BJ (cell line): ENCODE measurements at regions not wholly inside any gene's neighbourhood (a gene's known extent, or its start where the extent isn't known, plus 50 kb on each side); places are given as distances from the start of the nearest gene placed in this dataset.

ENCODE experiments used
- CTCF ChIA-PET: fragments of 350-600 bp; formaldehyde crosslinking; extraction: SDS; loops from one replicate; lab custom pipeline; 2021; ENCODE audit warnings: antibody characterized with exemption, inconsistent platforms; lab: Yijun Ruan, JAX
- POLR2A ChIA-PET: fragments of 300-600 bp; sonication (Branson Sonifier 250); formaldehyde crosslinking; extraction: SDS; loops from one replicate; lab custom pipeline; 2021; ENCODE audit warnings: antibody characterized with exemption; lab: Charles Lee
- DNase-seq: peaks from one replicate; pipeline ENCODE4 v3.0.0-alpha.2; 2011; ENCODE audit warnings: low read depth
- H3K27me3 ChIP-seq: 2 replicates; pipeline ENCODE4 v1.6.0; 2011; ENCODE audit warnings: low read length; ENCODE audit not compliant: control insufficient read depth, insufficient read depth
- H3K36me3 ChIP-seq: 2 replicates; pipeline ENCODE4 v1.5.1; 2011; ENCODE audit warnings: low read length; ENCODE audit not compliant: control insufficient read depth, insufficient read depth
- H3K4me3 ChIP-seq: 2 replicates; pipeline ENCODE4 v1.5.1; 2011; ENCODE audit warnings: low read depth, mild to moderate bottlenecking, control low read depth, low read length
- CTCF ChIP-seq: IDR thresholded peaks from 2 replicates; pipeline ENCODE4 v1.5.1; 2011; ENCODE audit warnings: low read depth, mild to moderate bottlenecking, control low read depth, inconsistent platforms, low read length, moderate library complexity; ENCODE audit not compliant: insufficient read depth

- no peak for DNase-seq
- no peak for TF ChIP-seq CTCF
- Histone ChIP-seq H3K27me3 (no peaks in the 10 kb centered on the region), H3K36me3 (no peaks in the 10 kb centered on the region), H3K4me3 (no peak overlapping the region)
- CTCF ChIA-PET: interaction anchor here (1.2 kb wide), 1 partner anchor 16 kb away, joined by 4 read pairs; no protein-coding TSS in a partner anchor
- POLR2A ChIA-PET: no interaction called here
These were observed 86.8 kb upstream of the VAV3 start for GRCh38 chr1:108051631-108052377.

- Histone ChIP-seq H3K4me3 (no peak overlapping the region), H3K27me3 (no peaks in the 10 kb centered on the region), H3K36me3 (no peaks in the 10 kb centered on the region)
- ChIA-PET POLR2A (no interaction called here), CTCF (interaction anchor here (1.2 kb wide), 1 partner anchor 17 kb away, joined by 4 read pairs; no protein-coding TSS in a partner anchor)
- no peak for DNase-seq
- no peak for TF ChIP-seq CTCF
These were observed 86.1 kb upstream of the VAV3 start for GRCh38 chr1:108050911-108051629.

GRCh38 chr1:108050158-108050557 lies 85.2 kb upstream of the VAV3 start:
- no peak for TF ChIP-seq CTCF
- ChIA-PET POLR2A (no interaction called here), CTCF (interaction anchor here (1.6 kb wide), 2 partner anchors 12 to 32 kb away, joined by 3 read pairs; no protein-coding TSS in a partner anchor)
- no peaks in the 10 kb centered on the region for H3K27me3 ChIP-seq
- H3K36me3 ChIP-seq: no peaks in the 10 kb centered on the region
- no peak for DNase-seq
- H3K4me3 ChIP-seq: no peak overlapping the region

- peak; percentile 47 for TF ChIP-seq CTCF
- CTCF ChIA-PET: interaction anchor here (0.9 to 1.9 kb wide), 5 partner anchors 13 to 208 kb away, joined by 3 to 4 read pairs (median 3); no protein-coding TSS in a partner anchor
- no peaks in the 10 kb centered on the region for H3K27me3 ChIP-seq
- POLR2A ChIA-PET: no interaction called here
- peak; percentile 20 for DNase-seq
- no peak overlapping the region for H3K4me3 ChIP-seq
- no peaks in the 10 kb centered on the region for H3K36me3 ChIP-seq
These were observed 84.3 kb upstream of the VAV3 start for GRCh38 chr1:108049178-108049819.
